ENCODE measurements at regions not wholly inside any gene's neighbourhood (a gene's known extent, or its start where the extent isn't known, plus 50 kb on each side); places are given as distances from the start of the nearest gene placed in this dataset.

DNA sequence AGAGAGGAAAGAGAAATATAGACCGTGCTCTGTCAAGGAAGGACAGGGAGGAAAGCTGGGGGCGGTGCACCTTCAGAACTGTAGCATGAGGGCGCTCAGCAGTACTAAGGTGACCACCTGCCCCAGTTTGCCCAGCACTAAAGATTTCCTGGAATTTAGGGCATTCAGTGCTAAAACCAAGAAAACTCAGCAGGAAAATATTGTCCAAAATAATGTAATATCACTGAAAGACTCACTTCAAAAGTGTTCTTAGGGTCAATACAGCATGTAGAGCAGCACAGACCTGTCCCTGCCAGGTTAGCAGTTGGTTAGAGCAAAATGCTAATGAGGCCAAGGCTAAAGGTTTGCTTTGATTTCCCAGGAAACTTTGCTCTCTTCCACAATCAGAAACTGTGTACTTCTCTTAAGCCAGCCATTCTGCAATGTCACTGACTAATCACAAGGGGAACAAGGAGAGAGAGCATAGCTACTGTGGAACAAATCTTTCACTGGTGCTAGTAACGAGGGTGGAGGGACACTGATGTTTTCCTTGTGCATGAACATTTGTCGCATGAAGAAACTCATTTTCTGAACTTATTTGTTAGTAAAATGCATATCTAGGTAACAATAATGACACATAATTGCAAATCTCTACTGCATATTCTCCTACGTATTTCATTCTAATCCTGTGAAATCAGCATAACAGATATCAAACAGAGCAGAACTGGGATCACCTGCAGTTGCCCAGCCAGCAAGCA, 53.0 kb upstream of the GRAMD2B start (continued):
- TF ChIP-seq, protein P1, sequence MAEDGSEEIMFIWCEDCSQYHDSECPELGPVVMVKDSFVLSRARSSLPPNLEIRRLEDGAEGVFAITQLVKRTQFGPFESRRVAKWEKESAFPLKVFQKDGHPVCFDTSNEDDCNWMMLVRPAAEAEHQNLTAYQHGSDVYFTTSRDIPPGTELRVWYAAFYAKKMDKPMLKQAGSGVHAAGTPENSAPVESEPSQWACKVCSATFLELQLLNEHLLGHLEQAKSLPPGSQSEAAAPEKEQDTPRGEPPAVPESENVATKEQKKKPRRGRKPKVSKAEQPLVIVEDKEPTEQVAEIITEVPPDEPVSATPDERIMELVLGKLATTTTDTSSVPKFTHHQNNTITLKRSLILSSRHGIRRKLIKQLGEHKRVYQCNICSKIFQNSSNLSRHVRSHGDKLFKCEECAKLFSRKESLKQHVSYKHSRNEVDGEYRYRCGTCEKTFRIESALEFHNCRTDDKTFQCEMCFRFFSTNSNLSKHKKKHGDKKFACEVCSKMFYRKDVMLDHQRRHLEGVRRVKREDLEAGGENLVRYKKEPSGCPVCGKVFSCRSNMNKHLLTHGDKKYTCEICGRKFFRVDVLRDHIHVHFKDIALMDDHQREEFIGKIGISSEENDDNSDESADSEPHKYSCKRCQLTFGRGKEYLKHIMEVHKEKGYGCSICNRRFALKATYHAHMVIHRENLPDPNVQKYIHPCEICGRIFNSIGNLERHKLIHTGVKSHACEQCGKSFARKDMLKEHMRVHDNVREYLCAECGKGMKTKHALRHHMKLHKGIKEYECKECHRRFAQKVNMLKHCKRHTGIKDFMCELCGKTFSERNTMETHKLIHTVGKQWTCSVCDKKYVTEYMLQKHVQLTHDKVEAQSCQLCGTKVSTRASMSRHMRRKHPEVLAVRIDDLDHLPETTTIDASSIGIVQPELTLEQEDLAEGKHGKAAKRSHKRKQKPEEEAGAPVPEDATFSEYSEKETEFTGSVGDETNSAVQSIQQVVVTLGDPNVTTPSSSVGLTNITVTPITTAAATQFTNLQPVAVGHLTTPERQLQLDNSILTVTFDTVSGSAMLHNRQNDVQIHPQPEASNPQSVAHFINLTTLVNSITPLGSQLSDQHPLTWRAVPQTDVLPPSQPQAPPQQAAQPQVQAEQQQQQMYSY (CRISPR knock-in tag; IDR thresholded peaks at IDR 0.05), result no peak
- TF ChIP-seq NPAS2 (CRISPR knock-in tag; IDR thresholded peaks at IDR 0.05; ENCODE audit: borderline replicate concordance), result no peak
- TF ChIP-seq, protein P2, sequence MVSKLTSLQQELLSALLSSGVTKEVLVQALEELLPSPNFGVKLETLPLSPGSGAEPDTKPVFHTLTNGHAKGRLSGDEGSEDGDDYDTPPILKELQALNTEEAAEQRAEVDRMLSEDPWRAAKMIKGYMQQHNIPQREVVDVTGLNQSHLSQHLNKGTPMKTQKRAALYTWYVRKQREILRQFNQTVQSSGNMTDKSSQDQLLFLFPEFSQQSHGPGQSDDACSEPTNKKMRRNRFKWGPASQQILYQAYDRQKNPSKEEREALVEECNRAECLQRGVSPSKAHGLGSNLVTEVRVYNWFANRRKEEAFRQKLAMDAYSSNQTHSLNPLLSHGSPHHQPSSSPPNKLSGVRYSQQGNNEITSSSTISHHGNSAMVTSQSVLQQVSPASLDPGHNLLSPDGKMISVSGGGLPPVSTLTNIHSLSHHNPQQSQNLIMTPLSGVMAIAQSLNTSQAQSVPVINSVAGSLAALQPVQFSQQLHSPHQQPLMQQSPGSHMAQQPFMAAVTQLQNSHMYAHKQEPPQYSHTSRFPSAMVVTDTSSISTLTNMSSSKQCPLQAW (CRISPR knock-in tag; IDR thresholded peaks at IDR 0.05), result 0 out of 2 replicates have a peak, but pooled peaks have one; percentile 6
- no peak for TF ChIP-seq CHD4 (IDR thresholded peaks at IDR 0.05; ENCODE audit: borderline replicate concordance, low read length)
- no peak for TF ChIP-seq LCORL (IDR thresholded peaks at IDR 0.05)
- peak; percentile 40; the same call in 1 of the 2 replicates for TF ChIP-seq LCORL (CRISPR knock-in tag; IDR thresholded peaks at IDR 0.05)
- TF ChIP-seq GFI1 (CRISPR knock-in tag; IDR thresholded peaks at IDR 0.05; ENCODE audit: borderline replicate concordance), result peak; percentile 90
- 0 out of 2 replicates have a peak, but pooled peaks have one; percentile 49 for TF ChIP-seq ZNF564 (CRISPR knock-in tag; IDR thresholded peaks at IDR 0.05)
- no peak for TF ChIP-seq ZNF772 (CRISPR knock-in tag; IDR thresholded peaks at IDR 0.05)
- 0 out of 2 replicates have a peak, but pooled peaks have one; percentile 55 for TF ChIP-seq ZNF34 (CRISPR knock-in tag; IDR thresholded peaks at IDR 0.05; ENCODE audit: borderline replicate concordance)
- peak; percentile 21; the same call in 1 of the 2 replicates for TF ChIP-seq GATAD2A (CRISPR knock-in tag; IDR thresholded peaks at IDR 0.05)
- no peak for TF ChIP-seq NFYC (CRISPR knock-in tag; IDR thresholded peaks at IDR 0.05)
- TF ChIP-seq, protein P3, sequence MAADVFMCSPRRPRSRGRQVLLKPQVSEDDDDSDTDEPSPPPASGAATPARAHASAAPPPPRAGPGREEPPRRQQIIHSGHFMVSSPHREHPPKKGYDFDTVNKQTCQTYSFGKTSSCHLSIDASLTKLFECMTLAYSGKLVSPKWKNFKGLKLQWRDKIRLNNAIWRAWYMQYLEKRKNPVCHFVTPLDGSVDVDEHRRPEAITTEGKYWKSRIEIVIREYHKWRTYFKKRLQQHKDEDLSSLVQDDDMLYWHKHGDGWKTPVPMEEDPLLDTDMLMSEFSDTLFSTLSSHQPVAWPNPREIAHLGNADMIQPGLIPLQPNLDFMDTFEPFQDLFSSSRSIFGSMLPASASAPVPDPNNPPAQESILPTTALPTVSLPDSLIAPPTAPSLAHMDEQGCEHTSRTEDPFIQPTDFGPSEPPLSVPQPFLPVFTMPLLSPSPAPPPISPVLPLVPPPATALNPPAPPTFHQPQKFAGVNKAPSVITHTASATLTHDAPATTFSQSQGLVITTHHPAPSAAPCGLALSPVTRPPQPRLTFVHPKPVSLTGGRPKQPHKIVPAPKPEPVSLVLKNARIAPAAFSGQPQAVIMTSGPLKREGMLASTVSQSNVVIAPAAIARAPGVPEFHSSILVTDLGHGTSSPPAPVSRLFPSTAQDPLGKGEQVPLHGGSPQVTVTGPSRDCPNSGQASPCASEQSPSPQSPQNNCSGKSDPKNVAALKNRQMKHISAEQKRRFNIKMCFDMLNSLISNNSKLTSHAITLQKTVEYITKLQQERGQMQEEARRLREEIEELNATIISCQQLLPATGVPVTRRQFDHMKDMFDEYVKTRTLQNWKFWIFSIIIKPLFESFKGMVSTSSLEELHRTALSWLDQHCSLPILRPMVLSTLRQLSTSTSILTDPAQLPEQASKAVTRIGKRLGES (CRISPR knock-in tag; IDR thresholded peaks at IDR 0.05; ENCODE audit: borderline replicate concordance), result no peak
- TF ChIP-seq PHF20 (CRISPR knock-in tag; IDR thresholded peaks at IDR 0.05), result no peak
- TF ChIP-seq ZNF83 (CRISPR knock-in tag; IDR thresholded peaks at IDR 0.05; ENCODE audit: borderline replicate concordance), result no peak
- 0 out of 2 replicates have a peak, but pooled peaks have one; percentile 57 for TF ChIP-seq NAIF1 (CRISPR knock-in tag; IDR thresholded peaks at IDR 0.05; ENCODE audit: borderline replicate concordance)
- TF ChIP-seq RARG (CRISPR knock-in tag; IDR thresholded peaks at IDR 0.05; ENCODE audit: low read depth), result no peak
- no peak for TF ChIP-seq SOX13 (IDR thresholded peaks at IDR 0.05)
- TF ChIP-seq SOX13 (CRISPR knock-in tag; conservative IDR thresholded peaks at IDR 0.05 in 1 of 2, IDR thresholded peaks at IDR 0.05 in 1 of 2), result peak in 1 of 2 experiments; percentile 50; a peak in 2 of 4 replicates
- peak; percentile 32 for TF ChIP-seq SKI (IDR thresholded peaks at IDR 0.05; ENCODE audit: partially characterized antibody)
- no peak for TF ChIP-seq CHCHD3 (CRISPR knock-in tag; IDR thresholded peaks at IDR 0.05)
- TF ChIP-seq, protein P4, sequence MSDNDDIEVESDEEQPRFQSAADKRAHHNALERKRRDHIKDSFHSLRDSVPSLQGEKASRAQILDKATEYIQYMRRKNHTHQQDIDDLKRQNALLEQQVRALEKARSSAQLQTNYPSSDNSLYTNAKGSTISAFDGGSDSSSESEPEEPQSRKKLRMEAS (IDR thresholded peaks at IDR 0.05), result peak; percentile 48; the same call in 1 of the 2 replicates

Data from HepG2 (cell line).